HL-60 (cell line): ENCODE measurements at regions not wholly inside any gene's neighbourhood (a gene's known extent, or its start where the extent isn't known, plus 50 kb on each side); places are given as distances from the start of the nearest gene placed in this dataset.

ENCODE experiments used
- DNase-seq, 2 experiments: peaks; one replicate each; pipeline ENCODE4 v3.0.0-alpha.2; 2010 to 2020; ENCODE audit warnings: low read depth in 1 of 2, low spot score in 1 of 2
- H3K27ac ChIP-seq: fragments of 250-450 bp; sonication (Bioruptor Pico); replicated peaks from 2 replicates; pipeline ENCODE4 v1.5.1; 2020; ENCODE audit warnings: mild to moderate bottlenecking, moderate library complexity
- H3K27me3 ChIP-seq: fragments of 250-450 bp; sonication (Bioruptor Pico); 2 replicates; pipeline ENCODE4 v1.5.1; 2021; ENCODE audit warnings: mild to moderate bottlenecking, moderate library complexity; ENCODE audit not compliant: insufficient read depth, poor library complexity, severe bottlenecking
- H3K4me3 ChIP-seq: replicated peaks from 2 replicates; pipeline ENCODE4 v1.5.1; 2011; ENCODE audit warnings: mild to moderate bottlenecking, control low read depth, low read length; ENCODE audit not compliant: insufficient read depth
- CTCF ChIP-seq: IDR thresholded peaks from one replicate; pipeline ENCODE4 v1.5.1; 2011; ENCODE audit warnings: low read length, control low read depth, inconsistent platforms; ENCODE audit not compliant: insufficient read depth
- GABPA ChIP-seq: IDR thresholded peaks from 2 replicates; pipeline ENCODE4 v1.6.1; 2012; ENCODE audit warnings: low read depth
- POLR2AphosphoS5 ChIP-seq: IDR thresholded peaks from 2 replicates; pipeline ENCODE4 v1.6.1; 2012; ENCODE audit warnings: low read depth
- REST ChIP-seq: IDR thresholded peaks from 2 replicates; pipeline ENCODE4 v1.6.1; 2012; ENCODE audit warnings: low read depth; ENCODE audit not compliant: insufficient replicate concordance
- SPI1 ChIP-seq: IDR thresholded peaks from 2 replicates; pipeline ENCODE4 v1.6.1; 2012; ENCODE audit warnings: low read depth, mild to moderate bottlenecking, borderline replicate concordance

DNA sequence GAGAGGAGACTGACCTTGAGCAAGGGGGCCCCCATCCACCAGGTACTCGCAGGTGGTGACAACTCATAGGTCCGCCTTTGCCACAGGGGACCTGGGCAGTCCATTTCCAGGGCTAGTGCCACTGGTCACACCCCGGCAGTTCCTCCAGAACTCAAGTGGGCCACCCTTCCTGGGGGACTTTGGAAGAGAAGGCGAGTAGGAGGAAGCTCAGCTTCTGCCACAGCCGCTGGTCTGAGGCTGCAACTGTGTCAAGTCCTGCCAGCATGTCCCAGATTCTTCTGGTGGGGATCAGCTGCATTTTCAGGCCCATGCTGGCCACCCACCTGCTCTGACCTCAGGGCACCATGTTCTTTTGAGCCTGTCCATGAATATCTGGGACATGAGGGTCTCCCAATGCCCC lies 423.9 kb upstream of the MYT1L start:
- no peak overlapping the region for H3K4me3 ChIP-seq
- no peak overlapping the region for H3K27ac ChIP-seq
- DNase-seq: no peak
- no peaks in the 10 kb centered on the region for H3K27me3 ChIP-seq
- TF ChIP-seq POLR2AphosphoS5: no peak
- TF ChIP-seq SPI1: no peak
- TF ChIP-seq CTCF: no peak
- no peak for TF ChIP-seq REST
- TF ChIP-seq GABPA: no peak

GRCh38 chr2:2751715-2752315 lies 420.7 kb upstream of the MYT1L start:
- Histone ChIP-seq H3K27ac (no peak overlapping the region), H3K4me3 (no peak overlapping the region), H3K27me3 (no peaks in the 10 kb centered on the region)
- no peak for DNase-seq
- no peak for TF ChIP-seq REST
- no peak for TF ChIP-seq GABPA
- no peak for TF ChIP-seq CTCF
- TF ChIP-seq POLR2AphosphoS5: no peak
- TF ChIP-seq SPI1: no peak

DNA sequence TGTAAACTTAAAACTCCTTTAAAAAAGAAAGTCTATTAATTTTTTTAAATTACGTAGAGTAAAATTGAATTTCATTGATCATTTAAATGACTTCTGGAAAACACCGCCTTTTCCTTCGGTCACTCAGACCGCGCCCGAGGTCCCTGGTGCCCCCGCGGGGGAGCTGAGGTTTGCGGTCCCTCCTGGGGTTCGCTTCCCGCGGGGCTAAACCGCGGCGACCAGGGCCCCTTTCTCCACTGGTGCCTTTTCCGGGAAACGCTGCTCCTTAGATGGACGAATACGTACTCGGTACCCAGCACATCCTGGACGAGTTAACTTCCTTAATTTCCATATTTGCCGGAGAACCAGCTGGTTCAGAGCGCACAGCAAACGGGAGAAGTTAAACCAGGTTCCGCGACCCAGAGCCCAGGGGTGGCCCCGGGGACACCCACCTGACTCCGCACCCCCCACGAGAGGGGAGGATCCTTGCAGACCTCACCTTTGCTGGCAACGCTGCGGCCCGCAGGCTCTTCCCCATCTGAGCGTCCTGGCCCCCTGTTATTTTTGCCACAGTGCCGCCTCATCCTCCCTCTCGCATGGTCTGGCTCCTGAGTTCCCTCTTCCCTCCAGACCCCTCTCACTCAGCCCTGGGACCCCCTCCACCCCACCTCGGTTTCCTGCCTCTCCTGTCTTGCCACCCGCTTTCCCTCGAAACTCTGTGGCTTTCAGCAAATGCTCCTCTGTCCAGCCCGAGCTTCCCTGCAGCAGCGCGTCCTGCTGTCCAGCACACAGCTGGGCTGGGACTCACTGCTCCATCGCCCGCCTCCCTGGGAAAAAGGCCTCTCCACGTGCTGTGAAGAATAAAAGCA lies 420.0 kb upstream of the MYT1L start:
- no peak for DNase-seq
- H3K27me3 ChIP-seq: no peaks in the 10 kb centered on the region
- H3K27ac ChIP-seq: no peak overlapping the region
- TF ChIP-seq GABPA: no peak
- no peak for TF ChIP-seq CTCF
- TF ChIP-seq REST: no peak
- no peak for TF ChIP-seq SPI1
- no peak for TF ChIP-seq POLR2AphosphoS5
- H3K4me3 ChIP-seq: no peak overlapping the region
